ENCODE measurements at regions not wholly inside any gene's neighbourhood (a gene's known extent, or its start where the extent isn't known, plus 50 kb on each side); places are given as distances from the start of the nearest gene placed in this dataset.

DNA sequence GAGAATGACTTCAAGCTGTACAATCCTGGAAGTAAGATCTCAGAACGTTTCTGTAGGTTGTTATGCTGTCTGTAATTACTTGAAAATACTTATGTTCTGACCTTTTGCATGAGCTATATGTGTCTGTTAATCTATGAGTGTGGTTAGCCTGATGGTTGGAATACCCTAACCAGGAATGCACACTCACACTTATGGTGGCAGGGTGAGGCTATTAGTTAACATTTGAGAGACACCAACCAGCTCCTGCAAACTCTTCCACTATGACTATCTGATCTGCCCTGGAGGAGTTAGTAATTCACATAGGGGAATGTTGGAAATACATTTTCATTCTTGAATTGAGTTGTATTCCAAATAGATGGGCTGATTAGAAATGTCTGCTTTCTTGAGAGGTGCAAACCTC, 450.3 kb downstream of the INHBA start:
- DNase-seq (ENCODE audit: extremely low spot score, unreplicated experiment) = no peak
- Mint-ChIP-seq H3K36me3 (ENCODE audit: unreplicated experiment) (no peaks in the 10 kb centered on the region), H3K9me3 (ENCODE audit: unreplicated experiment) (peaks cover 9% of the 10 kb centered on the region), H3K4me3 (ENCODE audit: unreplicated experiment) (no peak overlapping the region), H3K4me1 (ENCODE audit: unreplicated experiment) (peaks cover 4% of the 10 kb centered on the region), H3K27ac (ENCODE audit: unreplicated experiment) (no peak overlapping the region), H3K27me3 (ENCODE audit: unreplicated experiment) (no peaks in the 10 kb centered on the region)
- TF ChIP-seq, protein P1, sequence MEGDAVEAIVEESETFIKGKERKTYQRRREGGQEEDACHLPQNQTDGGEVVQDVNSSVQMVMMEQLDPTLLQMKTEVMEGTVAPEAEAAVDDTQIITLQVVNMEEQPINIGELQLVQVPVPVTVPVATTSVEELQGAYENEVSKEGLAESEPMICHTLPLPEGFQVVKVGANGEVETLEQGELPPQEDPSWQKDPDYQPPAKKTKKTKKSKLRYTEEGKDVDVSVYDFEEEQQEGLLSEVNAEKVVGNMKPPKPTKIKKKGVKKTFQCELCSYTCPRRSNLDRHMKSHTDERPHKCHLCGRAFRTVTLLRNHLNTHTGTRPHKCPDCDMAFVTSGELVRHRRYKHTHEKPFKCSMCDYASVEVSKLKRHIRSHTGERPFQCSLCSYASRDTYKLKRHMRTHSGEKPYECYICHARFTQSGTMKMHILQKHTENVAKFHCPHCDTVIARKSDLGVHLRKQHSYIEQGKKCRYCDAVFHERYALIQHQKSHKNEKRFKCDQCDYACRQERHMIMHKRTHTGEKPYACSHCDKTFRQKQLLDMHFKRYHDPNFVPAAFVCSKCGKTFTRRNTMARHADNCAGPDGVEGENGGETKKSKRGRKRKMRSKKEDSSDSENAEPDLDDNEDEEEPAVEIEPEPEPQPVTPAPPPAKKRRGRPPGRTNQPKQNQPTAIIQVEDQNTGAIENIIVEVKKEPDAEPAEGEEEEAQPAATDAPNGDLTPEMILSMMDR (IDR thresholded peaks at IDR 0.05) = no peak

DNA sequence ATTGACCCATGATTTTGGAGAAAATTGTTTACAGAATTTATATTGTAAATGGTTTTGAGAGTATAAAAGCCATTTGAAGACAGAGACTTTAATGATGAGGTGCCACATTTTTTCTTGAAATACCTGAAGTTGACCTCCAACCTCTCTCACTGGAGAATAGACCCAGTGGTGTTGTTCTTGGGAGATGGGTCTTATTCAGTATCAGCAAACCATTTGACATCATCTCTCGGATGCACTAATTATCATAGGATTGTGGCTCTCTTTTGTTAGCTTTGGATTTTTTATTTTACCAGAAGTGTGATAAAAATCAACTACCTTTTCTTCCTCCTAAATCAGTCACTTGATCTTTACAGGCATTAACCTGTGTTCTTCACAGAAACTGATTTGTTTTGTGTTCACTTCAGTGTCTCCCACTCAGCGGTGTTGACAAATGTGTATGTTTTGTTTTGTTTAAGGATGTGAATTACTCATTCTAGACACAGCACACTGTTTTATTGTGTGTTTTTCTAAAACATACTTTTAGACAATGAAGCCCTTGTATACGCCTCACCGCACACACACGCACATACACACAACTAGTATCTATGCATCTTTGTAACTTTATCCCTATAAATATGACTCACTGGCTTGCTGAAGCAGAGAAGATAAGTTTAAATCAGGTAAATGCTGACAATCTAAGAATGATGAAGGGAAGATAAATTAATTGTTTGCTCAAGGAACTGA, 455.6 kb downstream of the INHBA start:
- DNase-seq (ENCODE audit: extremely low spot score, unreplicated experiment) = no peak
- Mint-ChIP-seq H3K36me3 (ENCODE audit: unreplicated experiment) (no peaks in the 10 kb centered on the region), H3K27me3 (ENCODE audit: unreplicated experiment) (no peaks in the 10 kb centered on the region), H3K4me3 (ENCODE audit: unreplicated experiment) (no peak overlapping the region), H3K27ac (ENCODE audit: unreplicated experiment) (no peak overlapping the region), H3K4me1 (ENCODE audit: unreplicated experiment) (peaks cover 2% of the 10 kb centered on the region), H3K9me3 (ENCODE audit: unreplicated experiment) (peaks cover 9% of the 10 kb centered on the region)
- TF ChIP-seq, protein P1 (IDR thresholded peaks at IDR 0.05) = no peak

DNA sequence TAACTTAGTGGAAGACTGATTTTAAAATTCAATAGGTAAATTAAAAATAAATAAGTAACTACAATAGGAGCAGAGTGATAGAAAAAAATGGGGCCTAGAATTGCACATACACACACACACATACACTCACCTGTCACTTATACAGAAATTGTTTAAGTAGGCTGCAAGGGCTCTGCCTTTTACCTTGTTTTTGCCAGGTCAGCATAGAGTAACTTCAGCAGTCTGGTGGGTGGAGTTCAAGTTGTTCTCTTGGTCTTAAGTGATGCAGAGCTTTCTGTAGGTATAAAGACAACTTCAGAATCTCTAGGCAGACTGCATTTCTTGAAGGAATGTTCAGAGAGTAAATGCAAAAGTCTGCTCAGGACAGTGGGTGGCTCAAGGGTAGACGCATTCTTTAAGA, 457.0 kb downstream of the INHBA start:
- TF ChIP-seq, protein P1 (IDR thresholded peaks at IDR 0.05) = no peak
- no peaks in the 10 kb centered on the region for H3K27me3 Mint-ChIP-seq (ENCODE audit: unreplicated experiment)
- no peak overlapping the region for H3K27ac Mint-ChIP-seq (ENCODE audit: unreplicated experiment)
- H3K4me3 Mint-ChIP-seq (ENCODE audit: unreplicated experiment) = no peak overlapping the region
- H3K9me3 Mint-ChIP-seq (ENCODE audit: unreplicated experiment) = peaks cover 9% of the 10 kb centered on the region
- peaks cover 2% of the 10 kb centered on the region for H3K4me1 Mint-ChIP-seq (ENCODE audit: unreplicated experiment)
- no peak for DNase-seq (ENCODE audit: extremely low spot score, unreplicated experiment)
- no peaks in the 10 kb centered on the region for H3K36me3 Mint-ChIP-seq (ENCODE audit: unreplicated experiment)

DNA sequence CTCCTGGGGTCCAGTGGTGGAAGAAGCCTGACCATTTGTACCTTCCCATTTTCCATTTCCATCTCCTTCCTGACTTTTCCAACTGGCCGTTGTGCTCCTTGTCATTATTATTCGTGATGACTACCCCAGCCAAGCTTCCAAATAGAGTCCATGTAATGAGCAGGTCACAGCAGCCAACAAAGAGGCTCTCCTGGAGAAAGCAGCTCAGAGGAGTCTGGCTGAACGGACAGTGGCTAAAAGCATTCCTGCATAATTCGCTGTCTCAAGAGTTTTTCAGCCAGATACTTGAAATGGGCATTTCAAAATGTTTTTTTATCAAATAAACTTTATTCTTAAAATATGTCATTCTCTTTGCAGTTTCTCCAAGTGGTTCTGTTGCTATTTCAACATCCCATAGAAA, 458.6 kb downstream of the INHBA start:
- Mint-ChIP-seq H3K36me3 (ENCODE audit: unreplicated experiment) (no peaks in the 10 kb centered on the region), H3K4me3 (ENCODE audit: unreplicated experiment) (no peak overlapping the region), H3K4me1 (ENCODE audit: unreplicated experiment) (peaks cover 5% of the 10 kb centered on the region), H3K27me3 (ENCODE audit: unreplicated experiment) (no peaks in the 10 kb centered on the region), H3K9me3 (ENCODE audit: unreplicated experiment) (no peaks in the 10 kb centered on the region), H3K27ac (ENCODE audit: unreplicated experiment) (no peak overlapping the region)
- TF ChIP-seq, protein P1 (IDR thresholded peaks at IDR 0.05) = no peak
- no peak for DNase-seq (ENCODE audit: extremely low spot score, unreplicated experiment)

DNA sequence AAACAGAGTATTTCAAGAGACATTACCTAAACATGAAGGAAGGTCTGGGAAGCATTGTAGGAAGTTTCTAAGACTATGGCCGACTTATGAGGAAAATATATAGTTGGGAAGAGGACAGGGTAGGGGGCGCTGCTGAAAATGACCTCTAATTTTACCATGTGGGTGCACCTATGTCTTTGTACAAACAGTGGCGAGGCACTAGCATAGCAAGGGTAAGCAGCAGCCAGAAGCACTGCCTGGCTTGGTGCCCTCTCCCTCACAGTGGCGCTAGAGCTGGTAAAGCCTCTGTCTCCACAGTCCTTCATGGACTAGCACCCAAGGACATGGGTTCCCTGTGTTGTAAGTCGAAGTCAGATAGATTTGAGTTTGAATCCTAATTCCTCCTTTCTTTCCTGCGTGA, 461.2 kb downstream of the INHBA start:
- Mint-ChIP-seq H3K27me3 (ENCODE audit: unreplicated experiment) (no peaks in the 10 kb centered on the region), H3K4me1 (ENCODE audit: unreplicated experiment) (peaks cover 13% of the 10 kb centered on the region), H3K36me3 (ENCODE audit: unreplicated experiment) (no peaks in the 10 kb centered on the region), H3K27ac (ENCODE audit: unreplicated experiment) (no peak overlapping the region), H3K4me3 (ENCODE audit: unreplicated experiment) (no peak overlapping the region), H3K9me3 (ENCODE audit: unreplicated experiment) (no peaks in the 10 kb centered on the region)
- no peak for DNase-seq (ENCODE audit: extremely low spot score, unreplicated experiment)
- TF ChIP-seq, protein P1 (IDR thresholded peaks at IDR 0.05) = no peak

Data from osteocyte (in vitro differentiated cells).